ENCODE measurements at regions not wholly inside any gene's neighbourhood (a gene's known extent, or its start where the extent isn't known, plus 50 kb on each side); places are given as distances from the start of the nearest gene placed in this dataset.

- Mint-ChIP-seq H3K4me3 (no peak overlapping the region), H3K27me3 (ENCODE audit: low read depth) (peaks cover 5% of the 10 kb centered on the region)
- TF ChIP-seq, protein P1, sequence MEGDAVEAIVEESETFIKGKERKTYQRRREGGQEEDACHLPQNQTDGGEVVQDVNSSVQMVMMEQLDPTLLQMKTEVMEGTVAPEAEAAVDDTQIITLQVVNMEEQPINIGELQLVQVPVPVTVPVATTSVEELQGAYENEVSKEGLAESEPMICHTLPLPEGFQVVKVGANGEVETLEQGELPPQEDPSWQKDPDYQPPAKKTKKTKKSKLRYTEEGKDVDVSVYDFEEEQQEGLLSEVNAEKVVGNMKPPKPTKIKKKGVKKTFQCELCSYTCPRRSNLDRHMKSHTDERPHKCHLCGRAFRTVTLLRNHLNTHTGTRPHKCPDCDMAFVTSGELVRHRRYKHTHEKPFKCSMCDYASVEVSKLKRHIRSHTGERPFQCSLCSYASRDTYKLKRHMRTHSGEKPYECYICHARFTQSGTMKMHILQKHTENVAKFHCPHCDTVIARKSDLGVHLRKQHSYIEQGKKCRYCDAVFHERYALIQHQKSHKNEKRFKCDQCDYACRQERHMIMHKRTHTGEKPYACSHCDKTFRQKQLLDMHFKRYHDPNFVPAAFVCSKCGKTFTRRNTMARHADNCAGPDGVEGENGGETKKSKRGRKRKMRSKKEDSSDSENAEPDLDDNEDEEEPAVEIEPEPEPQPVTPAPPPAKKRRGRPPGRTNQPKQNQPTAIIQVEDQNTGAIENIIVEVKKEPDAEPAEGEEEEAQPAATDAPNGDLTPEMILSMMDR (IDR thresholded peaks at IDR 0.05; ENCODE audit: unreplicated experiment in 3 of 3): no peak
These were observed 141.8 kb downstream of the MXRA5 start for GRCh38 chrX:3204606-3205005.

DNA sequence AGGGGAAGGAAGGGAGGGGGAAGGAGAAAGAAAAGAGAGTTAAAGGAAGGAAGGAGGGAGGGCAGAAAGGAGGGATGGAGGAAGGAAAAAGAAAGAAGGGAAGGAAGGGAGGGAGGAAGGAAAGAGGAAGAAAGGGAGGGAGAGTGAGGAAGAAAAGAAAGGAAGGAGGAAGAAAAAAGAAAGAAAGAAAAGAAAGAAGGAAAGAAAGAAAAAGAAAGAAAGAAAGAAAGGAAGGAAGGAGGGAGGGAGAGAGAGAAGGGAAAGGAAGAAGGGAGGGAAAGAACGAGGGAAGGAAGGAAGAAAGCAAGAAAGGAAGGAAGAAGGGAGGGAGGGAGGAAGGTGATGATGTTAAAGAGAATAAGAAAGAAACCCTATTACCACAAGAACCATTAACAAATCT lies 150.6 kb downstream of the MXRA5 start:
- TF ChIP-seq, protein P1 (IDR thresholded peaks at IDR 0.05; ENCODE audit: unreplicated experiment in 3 of 3): no peak
- peaks cover 12% of the 10 kb centered on the region for H3K9me3 Mint-ChIP-seq
- H3K4me1 Mint-ChIP-seq: peaks cover 9% of the 10 kb centered on the region
- H3K27ac Mint-ChIP-seq: no peak overlapping the region
- H3K4me3 Mint-ChIP-seq: no peak overlapping the region
- peaks cover 5% of the 10 kb centered on the region for H3K36me3 Mint-ChIP-seq (ENCODE audit: low read depth)
- H3K27me3 Mint-ChIP-seq (ENCODE audit: low read depth): peaks cover 3% of the 10 kb centered on the region

More at GRCh38 chrX:3204606-3205005, 141.8 kb downstream of the MXRA5 start:
- Mint-ChIP-seq H3K36me3 (ENCODE audit: low read depth) (no peaks in the 10 kb centered on the region), H3K4me1 (no peaks in the 10 kb centered on the region), H3K9me3 (peaks cover 1% of the 10 kb centered on the region), H3K27ac (no peak overlapping the region)

GRCh38 chrX:3192835-3193234 lies 151.6 kb downstream of the ARSF start:
- Mint-ChIP-seq H3K9me3 (peaks cover 7% of the 10 kb centered on the region), H3K27ac (no peak overlapping the region), H3K36me3 (ENCODE audit: low read depth) (peaks cover 5% of the 10 kb centered on the region), H3K4me1 (peaks cover 11% of the 10 kb centered on the region), H3K27me3 (ENCODE audit: low read depth) (peaks cover 3% of the 10 kb centered on the region), H3K4me3 (no peak overlapping the region)
- TF ChIP-seq, protein P1 (IDR thresholded peaks at IDR 0.05; ENCODE audit: unreplicated experiment in 3 of 3): no peak

- TF ChIP-seq, protein P1 (IDR thresholded peaks at IDR 0.05; ENCODE audit: unreplicated experiment in 3 of 3): no peak
- Mint-ChIP-seq H3K27ac (peak overlapping the region in 2 of 3 experiments; percentile 39 to 63), H3K4me1 (peaks cover 11% of the 10 kb centered on the region), H3K36me3 (ENCODE audit: low read depth) (peaks cover 5% of the 10 kb centered on the region), H3K9me3 (peaks cover 7% of the 10 kb centered on the region), H3K27me3 (ENCODE audit: low read depth) (peaks cover 3% of the 10 kb centered on the region), H3K4me3 (no peak overlapping the region)
These were observed 150.5 kb downstream of the ARSF start for GRCh38 chrX:3191796-3192195.

- peaks cover 7% of the 10 kb centered on the region for H3K9me3 Mint-ChIP-seq
- peak overlapping the region in 1 of 3 experiments; percentile 63 for H3K27ac Mint-ChIP-seq
- H3K4me1 Mint-ChIP-seq: peaks cover 11% of the 10 kb centered on the region
- no peak overlapping the region for H3K4me3 Mint-ChIP-seq
- TF ChIP-seq, protein P1 (IDR thresholded peaks at IDR 0.05; ENCODE audit: unreplicated experiment in 3 of 3): no peak
- peaks cover 3% of the 10 kb centered on the region for H3K27me3 Mint-ChIP-seq (ENCODE audit: low read depth)
- H3K36me3 Mint-ChIP-seq (ENCODE audit: low read depth): peaks cover 5% of the 10 kb centered on the region
These were observed 149.9 kb downstream of the ARSF start for GRCh38 chrX:3191201-3191600.

- TF ChIP-seq, protein P1 (IDR thresholded peaks at IDR 0.05; ENCODE audit: unreplicated experiment in 3 of 3): no peak
- no peaks in the 10 kb centered on the region for H3K9me3 Mint-ChIP-seq
- H3K4me3 Mint-ChIP-seq: no peak overlapping the region
- peaks cover 6% of the 10 kb centered on the region for H3K4me1 Mint-ChIP-seq
- peaks cover 3% of the 10 kb centered on the region for H3K36me3 Mint-ChIP-seq (ENCODE audit: low read depth)
- peak overlapping the region in 2 of 3 experiments; percentile 20 to 43 for H3K27ac Mint-ChIP-seq
- H3K27me3 Mint-ChIP-seq (ENCODE audit: low read depth): no peaks in the 10 kb centered on the region
These were observed 143.1 kb downstream of the ARSF start for GRCh38 chrX:3184176-3184930.

All from nephron (organoid).